ENCODE measurements at regions not wholly inside any gene's neighbourhood (a gene's known extent, or its start where the extent isn't known, plus 50 kb on each side); places are given as distances from the start of the nearest gene placed in this dataset.
"Not testable (repeated sequence)": the region's sequence is repeated elsewhere in the genome, so short reads cannot be mapped to it uniquely, and the experiment has no call there.

DNA sequence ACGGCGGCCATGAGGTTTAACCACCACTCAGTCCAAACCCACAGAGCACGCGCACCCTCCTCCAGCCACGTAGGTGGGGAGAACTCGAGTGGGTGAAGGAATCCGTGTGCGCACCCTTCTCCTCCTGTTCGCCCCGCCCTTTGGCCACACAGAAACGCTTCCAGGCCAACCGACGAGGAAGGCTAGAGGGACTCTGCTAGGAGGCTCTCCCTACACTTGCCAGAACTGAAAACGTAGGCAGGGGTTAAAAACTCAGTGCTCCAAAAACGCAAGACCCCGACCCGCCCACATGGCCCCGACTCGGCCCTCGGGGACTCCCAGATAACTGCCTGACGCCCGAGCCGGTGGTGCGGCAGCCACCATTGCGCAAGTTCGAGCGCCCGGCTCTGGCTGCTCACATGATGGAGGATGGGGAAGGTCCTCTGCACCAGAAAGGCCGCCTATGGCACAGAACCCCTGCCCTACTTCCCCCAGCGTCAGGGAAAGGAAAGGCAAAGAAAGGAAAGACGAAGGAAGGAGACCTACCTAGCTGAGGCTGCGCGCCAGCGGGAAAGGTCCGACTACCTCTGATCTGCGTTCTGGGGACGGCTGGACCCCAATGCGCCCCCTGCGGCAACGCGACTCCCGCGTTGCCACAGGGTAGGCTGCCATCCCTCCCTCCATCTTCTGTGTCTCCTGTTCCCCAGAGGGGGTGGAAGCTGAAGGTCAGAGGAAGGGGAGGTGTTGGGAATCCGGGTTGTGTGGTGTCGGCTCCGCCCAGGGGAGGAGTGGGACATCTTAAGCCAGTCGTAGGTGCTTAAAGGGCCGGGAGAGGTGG, 201.9 kb upstream of the AGTR2 start:
- DNase-seq (ENCODE audit: low spot score): no peak

DNA sequence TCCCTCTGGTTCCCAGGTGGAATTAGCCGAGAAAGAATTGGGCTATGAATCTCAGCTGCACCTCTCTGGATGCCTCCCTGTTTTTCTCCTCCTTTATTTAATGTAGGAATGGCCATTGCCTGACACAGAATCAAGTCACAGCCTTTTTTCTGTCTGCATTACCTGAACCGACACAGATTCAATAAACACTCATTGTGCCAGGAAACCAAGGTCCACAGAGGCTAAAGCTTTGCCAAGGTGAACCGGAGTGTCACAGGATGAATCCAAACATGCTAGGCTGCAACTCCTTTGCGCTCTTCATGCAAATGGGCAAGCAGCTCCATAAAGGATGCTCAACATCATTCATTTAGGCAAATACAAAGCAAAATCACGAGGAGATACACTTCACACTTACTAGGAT, 199.8 kb upstream of the AGTR2 start:
- DNase-seq (ENCODE audit: low spot score): no peak

DNA sequence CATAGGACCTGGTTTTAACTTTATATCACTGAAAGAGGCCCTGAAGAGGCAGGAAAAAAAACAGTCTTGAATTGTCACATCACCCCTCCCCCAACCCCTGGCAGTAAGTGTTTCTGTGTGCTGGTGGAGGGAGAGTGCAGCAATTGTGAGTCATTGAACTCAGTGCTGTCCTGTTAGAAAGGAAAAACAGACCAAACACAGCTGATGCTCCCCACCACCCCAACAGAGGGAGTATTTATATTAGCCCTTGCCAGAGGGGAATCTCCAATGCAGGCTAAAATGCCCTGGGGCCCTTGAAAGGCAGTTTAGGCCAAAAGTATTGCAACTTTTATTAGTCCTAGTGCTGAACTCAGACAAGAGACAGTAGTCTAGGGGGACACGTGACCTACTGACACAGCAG, 197.8 kb upstream of the AGTR2 start:
- no peak for DNase-seq (ENCODE audit: low spot score)

GRCh38 chrX:115978068-115978467, 192.5 kb upstream of the AGTR2 start:
- no peak for DNase-seq (ENCODE audit: low spot score)

GRCh38 chrX:115983148-115983547, 187.4 kb upstream of the AGTR2 start:
- DNase-seq (ENCODE audit: low spot score): not testable (repeated sequence)

DNA sequence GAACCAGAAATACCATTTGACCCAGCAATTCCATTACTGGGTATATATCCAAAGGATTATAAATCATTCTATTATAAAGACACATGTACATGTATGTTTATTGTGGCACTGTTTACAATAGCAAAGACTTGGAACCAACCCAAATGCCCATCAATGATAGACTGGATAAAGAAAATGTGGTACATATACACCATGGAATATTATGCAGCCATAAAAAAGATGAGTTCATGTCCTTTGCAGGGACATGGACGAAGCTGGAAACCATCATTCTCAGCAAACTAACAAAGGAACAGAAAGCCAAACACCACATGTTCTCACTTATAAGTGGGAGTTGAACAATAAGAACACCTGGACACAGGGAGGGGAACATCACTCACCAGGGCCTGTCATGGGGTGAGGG, 183.1 kb upstream of the AGTR2 start:
- DNase-seq (ENCODE audit: low spot score): not testable (repeated sequence)

- no peak for DNase-seq (ENCODE audit: low spot score)
Measured at GRCh38 chrX:115988825-115989224, 181.7 kb upstream of the AGTR2 start.

- no peak for DNase-seq (ENCODE audit: low spot score)
Measured at GRCh38 chrX:115989686-115990085, 180.9 kb upstream of the AGTR2 start.

GRCh38 chrX:116009346-116009745, 161.2 kb upstream of the AGTR2 start:
- DNase-seq (ENCODE audit: low spot score): no peak

GRCh38 chrX:116009861-116010710, 160.5 kb upstream of the AGTR2 start:
- no peak for DNase-seq (ENCODE audit: low spot score)

DNA sequence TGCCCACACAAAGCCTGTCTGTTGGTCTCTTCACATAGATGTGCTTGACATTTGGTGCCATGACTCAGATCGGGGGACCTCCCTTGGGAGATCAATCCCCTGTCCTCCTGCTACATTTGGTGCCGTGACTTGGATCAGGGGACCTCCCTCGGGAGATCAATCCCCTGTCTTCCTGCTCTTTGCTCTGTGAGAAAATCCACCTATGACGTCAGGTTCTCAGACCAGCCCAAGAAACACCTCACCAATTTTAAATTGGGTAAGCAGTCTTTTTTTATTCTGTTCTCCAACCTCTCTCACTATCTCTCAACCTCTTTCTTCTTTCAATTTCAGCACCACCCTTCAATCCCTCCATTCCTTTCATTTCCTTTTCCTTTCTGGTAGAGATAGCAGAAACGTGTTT, 159.6 kb upstream of the AGTR2 start:
- no peak for DNase-seq (ENCODE audit: low spot score)

DNA sequence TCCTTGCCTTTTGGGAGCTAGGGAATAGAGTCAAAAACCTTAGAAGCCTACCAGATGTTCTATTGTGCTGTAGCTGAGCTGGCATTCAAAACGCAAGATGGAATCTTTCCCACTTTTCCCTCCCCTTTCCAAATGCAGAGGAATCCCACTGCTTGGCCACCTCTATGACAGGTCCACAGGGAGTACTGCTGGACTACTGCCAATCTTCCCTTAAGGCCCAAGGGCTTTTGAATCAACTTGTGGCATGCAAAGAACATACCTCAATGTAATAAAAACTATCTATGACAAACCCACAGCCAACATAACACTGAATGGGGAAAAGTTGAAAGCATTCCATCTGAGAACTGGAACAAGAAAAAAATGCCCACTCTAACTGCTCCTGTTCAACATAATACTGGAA, 139.2 kb upstream of the AGTR2 start:
- no peak for DNase-seq (ENCODE audit: low spot score)
